Gastroesophageal sphincter (tissue), 3 donors: ENCODE measurements at regions not wholly inside any gene's neighbourhood (a gene's known extent, or its start where the extent isn't known, plus 50 kb on each side); places are given as distances from the start of the nearest gene placed in this dataset.

Source experiments
- CTCF ChIP-seq, 4 experiments: fragments of 200-600 bp in 2 of 4; fragments of 450-650 bp in 2 of 4; sonication (generic) in 1 of 4; IDR thresholded peaks; one replicate each; pipeline ENCODE4 v1.5.1; 2017 to 2019; ENCODE audit warnings: antibody characterized with exemption in 4 of 4, mild to moderate bottlenecking in 2 of 4, moderate library complexity in 2 of 4
- POLR2A ChIP-seq, 2 donors: fragments of 450-650 bp; IDR thresholded peaks; one replicate each; pipeline ENCODE4 v1.6.1; 2017; ENCODE audit warnings: antibody characterized with exemption in 2 of 2, mild to moderate bottlenecking in 2 of 2, moderate library complexity in 1 of 2
- POLR2AphosphoS5 ChIP-seq: sonication (generic); formaldehyde crosslinking; IDR thresholded peaks from one replicate; pipeline ENCODE4 v1.6.1; 2017; ENCODE audit warnings: antibody characterized with exemption

GRCh38 chr6:113328886-113329381 lies 528.2 kb upstream of the MARCKS start:
- no peak for TF ChIP-seq CTCF (IDR thresholded peaks at IDR 0.05)
- no peak for TF ChIP-seq POLR2AphosphoS5
- TF ChIP-seq POLR2A (IDR thresholded peaks at IDR 0.05) = no peak
